ENCODE measurements at regions not wholly inside any gene's neighbourhood (a gene's known extent, or its start where the extent isn't known, plus 50 kb on each side); places are given as distances from the start of the nearest gene placed in this dataset.

GRCh38 chr6:84524636-84525035, 239.8 kb downstream of the TBX18 start:
- Histone ChIP-seq H3K4me1 (ENCODE audit: control insufficient read depth, extremely low read depth, insufficient read depth, low read length) (peaks cover 4% of the 10 kb centered on the region), H3K9me3 (replicated peaks; ENCODE audit: control insufficient read depth, insufficient read depth, low read length) (no peaks in the 10 kb centered on the region), H2AFZ (ENCODE audit: low read depth, low read length) (no peak overlapping the region), H3K4me2 (ENCODE audit: insufficient read depth, low read length) (no peak overlapping the region), H3K9ac (replicated peaks; ENCODE audit: extremely low read depth, insufficient read depth, low read length) (no peak overlapping the region), H3K79me2 (ENCODE audit: control insufficient read depth, insufficient read depth, low read length) (no peaks in the 10 kb centered on the region), H3K9me1 (replicated peaks; ENCODE audit: control insufficient read depth, extremely low read depth, insufficient read depth, low read length) (no peaks in the 10 kb centered on the region), H3K27ac (ENCODE audit: insufficient read depth, low read depth, low read length) (no peak overlapping the region), H3K36me3 (ENCODE audit: control insufficient read depth in 2 of 2, extremely low read depth in 1 of 2, insufficient read depth in 2 of 2, low read length in 2 of 2) (no peaks in the 10 kb centered on the region), H4K20me1 (replicated peaks; ENCODE audit: control insufficient read depth, extremely low read depth, insufficient read depth, low read length) (no peaks in the 10 kb centered on the region), H3K4me3 (replicated peaks in 1 of 3; ENCODE audit: insufficient read depth in 1 of 3, low read depth in 1 of 3, low read length in 3 of 3) (no peak overlapping the region), H3K27me3 (ENCODE audit: control insufficient read depth in 2 of 2, insufficient read depth in 2 of 2, low read length in 2 of 2) (no peaks in the 10 kb centered on the region)
- FAIRE-seq (no peak), DNase-seq (ENCODE audit: low read depth, low spot score) (no peak)
- ChIA-PET CTCF (interaction anchor here (1.1 kb wide), 1 partner anchor 250 kb away, joined by 4 read pairs; no protein-coding TSS in a partner anchor), POLR2A (no interaction called here)
- BruUV-seq (replicated peaks): no TSS peak
- dilution Hi-C loops (cut with MboI; ENCODE audit: extremely low pct_ligation_motif_present, low sequenced_read_pairs): no loop called here
- intact Hi-C loops (cut with micrococcal nuclease): no loop called here
- TF ChIP-seq, protein P1, sequence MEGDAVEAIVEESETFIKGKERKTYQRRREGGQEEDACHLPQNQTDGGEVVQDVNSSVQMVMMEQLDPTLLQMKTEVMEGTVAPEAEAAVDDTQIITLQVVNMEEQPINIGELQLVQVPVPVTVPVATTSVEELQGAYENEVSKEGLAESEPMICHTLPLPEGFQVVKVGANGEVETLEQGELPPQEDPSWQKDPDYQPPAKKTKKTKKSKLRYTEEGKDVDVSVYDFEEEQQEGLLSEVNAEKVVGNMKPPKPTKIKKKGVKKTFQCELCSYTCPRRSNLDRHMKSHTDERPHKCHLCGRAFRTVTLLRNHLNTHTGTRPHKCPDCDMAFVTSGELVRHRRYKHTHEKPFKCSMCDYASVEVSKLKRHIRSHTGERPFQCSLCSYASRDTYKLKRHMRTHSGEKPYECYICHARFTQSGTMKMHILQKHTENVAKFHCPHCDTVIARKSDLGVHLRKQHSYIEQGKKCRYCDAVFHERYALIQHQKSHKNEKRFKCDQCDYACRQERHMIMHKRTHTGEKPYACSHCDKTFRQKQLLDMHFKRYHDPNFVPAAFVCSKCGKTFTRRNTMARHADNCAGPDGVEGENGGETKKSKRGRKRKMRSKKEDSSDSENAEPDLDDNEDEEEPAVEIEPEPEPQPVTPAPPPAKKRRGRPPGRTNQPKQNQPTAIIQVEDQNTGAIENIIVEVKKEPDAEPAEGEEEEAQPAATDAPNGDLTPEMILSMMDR (IDR thresholded peaks at IDR 0.05; ENCODE audit: extremely low read depth in 1 of 2, insufficient read depth in 1 of 2, low read depth in 1 of 2, low read length in 2 of 2): no peak
- peak; percentile 44 for TF ChIP-seq FOS (IDR thresholded peaks at IDR 0.05; ENCODE audit: borderline replicate concordance, insufficient read depth, low read length)
- peak; percentile 70 for TF ChIP-seq GATA2 (IDR thresholded peaks at IDR 0.05; ENCODE audit: insufficient read depth, insufficient read length, low read depth, low read length)

DNA sequence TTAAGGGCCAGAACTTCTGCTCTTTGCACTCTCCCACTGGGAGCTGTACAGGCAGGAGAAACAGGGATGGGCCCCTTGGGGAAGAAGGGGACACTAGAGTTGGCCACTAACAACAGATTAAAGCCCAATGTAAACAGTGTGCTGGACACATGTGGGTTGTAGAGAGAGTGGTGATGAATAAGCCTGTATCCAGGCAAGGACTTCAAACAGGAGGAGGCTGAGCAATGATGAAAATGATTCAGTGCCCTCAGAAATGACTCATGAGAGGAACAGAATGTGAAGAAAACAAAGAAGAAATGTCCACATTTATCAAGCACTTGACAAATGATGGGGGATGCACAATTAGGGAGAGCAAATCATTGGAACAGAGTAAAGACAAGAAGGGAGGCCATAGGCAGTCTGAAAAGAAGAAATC, 242.3 kb downstream of the TBX18 start:
- DNase-seq (ENCODE audit: low read depth, low spot score): peak; percentile 71
- dilution Hi-C loops (cut with MboI; ENCODE audit: extremely low pct_ligation_motif_present, low sequenced_read_pairs) (no loop called here), intact Hi-C loops (cut with micrococcal nuclease) (no loop called here)
- Histone ChIP-seq H3K9me3 (replicated peaks; ENCODE audit: control insufficient read depth, insufficient read depth, low read length) (no peaks in the 10 kb centered on the region), H3K4me2 (ENCODE audit: insufficient read depth, low read length) (no peak overlapping the region), H3K27ac (ENCODE audit: insufficient read depth, low read depth, low read length) (no peak overlapping the region), H3K9me1 (replicated peaks; ENCODE audit: control insufficient read depth, extremely low read depth, insufficient read depth, low read length) (no peaks in the 10 kb centered on the region), H3K36me3 (ENCODE audit: control insufficient read depth in 2 of 2, extremely low read depth in 1 of 2, insufficient read depth in 2 of 2, low read length in 2 of 2) (no peaks in the 10 kb centered on the region), H4K20me1 (replicated peaks; ENCODE audit: control insufficient read depth, extremely low read depth, insufficient read depth, low read length) (no peaks in the 10 kb centered on the region), H3K9ac (replicated peaks; ENCODE audit: extremely low read depth, insufficient read depth, low read length) (no peak overlapping the region), H3K27me3 (ENCODE audit: control insufficient read depth in 2 of 2, insufficient read depth in 2 of 2, low read length in 2 of 2) (no peaks in the 10 kb centered on the region), H3K79me2 (ENCODE audit: control insufficient read depth, insufficient read depth, low read length) (no peaks in the 10 kb centered on the region), H3K4me3 (replicated peaks in 1 of 3; ENCODE audit: insufficient read depth in 1 of 3, low read depth in 1 of 3, low read length in 3 of 3) (no peak overlapping the region), H3K4me1 (ENCODE audit: control insufficient read depth, extremely low read depth, insufficient read depth, low read length) (peaks cover 4% of the 10 kb centered on the region), H2AFZ (ENCODE audit: low read depth, low read length) (no peak overlapping the region)
- FAIRE-seq: no peak
- no TSS peak for BruUV-seq (replicated peaks)
- CTCF ChIA-PET: interaction anchor here (0.7 kb wide), 1 partner anchor 8 kb away, joined by 3 read pairs; no protein-coding TSS in a partner anchor
- TF ChIP-seq, protein P1 (IDR thresholded peaks at IDR 0.05; ENCODE audit: extremely low read depth in 1 of 2, insufficient read depth in 1 of 2, low read depth in 1 of 2, low read length in 2 of 2): no peak
- TF ChIP-seq FOS (IDR thresholded peaks at IDR 0.05; ENCODE audit: borderline replicate concordance, insufficient read depth, low read length) (peak; percentile 96), POLR2A (IDR thresholded peaks at IDR 0.05; ENCODE audit: low read depth, low read length) (no peak), MYC (IDR thresholded peaks at IDR 0.05; ENCODE audit: low read depth, low read length) (no peak), GATA2 (IDR thresholded peaks at IDR 0.05; ENCODE audit: insufficient read depth, insufficient read length, low read depth, low read length) (peak; percentile 57), POLR2AphosphoS5 (IDR thresholded peaks at IDR 0.05; ENCODE audit: insufficient read depth, low read depth, low read length) (peak; percentile 25), JUN (IDR thresholded peaks at IDR 0.05; ENCODE audit: borderline replicate concordance, insufficient read depth, insufficient read length, low read depth) (peak; percentile 65), EZH2 (IDR thresholded peaks at IDR 0.05; ENCODE audit: borderline replicate concordance, low read depth, low read length, severe bottlenecking) (no peak)
- TF ChIP-seq, protein P2, sequence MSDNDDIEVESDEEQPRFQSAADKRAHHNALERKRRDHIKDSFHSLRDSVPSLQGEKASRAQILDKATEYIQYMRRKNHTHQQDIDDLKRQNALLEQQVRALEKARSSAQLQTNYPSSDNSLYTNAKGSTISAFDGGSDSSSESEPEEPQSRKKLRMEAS (IDR thresholded peaks at IDR 0.05; ENCODE audit: insufficient read depth, insufficient read length): no peak
- POLR2A ChIA-PET: no interaction called here
